ENCODE measurements at regions not wholly inside any gene's neighbourhood (a gene's known extent, or its start where the extent isn't known, plus 50 kb on each side); places are given as distances from the start of the nearest gene placed in this dataset.

- Histone ChIP-seq H3K4me2 (ENCODE audit: control insufficient read depth, extremely low read depth, insufficient read depth, low read depth, low read length) (no peak overlapping the region), H3K9me3 (ENCODE audit: control insufficient read depth, low read depth, low read length) (no peaks in the 10 kb centered on the region), H3K9ac (ENCODE audit: control insufficient read depth, extremely low read depth, insufficient read depth, low read length) (no peak overlapping the region), H3K9me1 (ENCODE audit: control insufficient read depth, extremely low read depth, insufficient read depth, low read length) (no peaks in the 10 kb centered on the region), H4K20me1 (ENCODE audit: control insufficient read depth, extremely low read depth, insufficient read depth, low read length) (no peaks in the 10 kb centered on the region), H3K4me3 (ENCODE audit: control insufficient read depth in 2 of 3, extremely low read depth in 1 of 3, insufficient read depth in 2 of 3, low read depth in 1 of 3, low read length in 3 of 3) (no peak overlapping the region), H3K4me1 (ENCODE audit: control insufficient read depth, extremely low read depth, insufficient read depth, low read length) (no peaks in the 10 kb centered on the region), H3K79me2 (ENCODE audit: control insufficient read depth, insufficient read depth, low read length) (no peaks in the 10 kb centered on the region), H2AFZ (ENCODE audit: control insufficient read depth, low read length) (no peak overlapping the region), H3K27ac (ENCODE audit: control insufficient read depth, insufficient read depth, low read length) (no peak overlapping the region), H3K27me3 (ENCODE audit: control insufficient read depth, extremely low read depth, insufficient read depth, low read length) (no peaks in the 10 kb centered on the region), H3K36me3 (ENCODE audit: control insufficient read depth in 2 of 2, extremely low read depth in 1 of 2, insufficient read depth in 2 of 2, low read length in 2 of 2) (no peaks in the 10 kb centered on the region)
- FAIRE-seq (no peak), DNase-seq (ENCODE audit: low read depth, low spot score) (no peak)
- no peak for TF ChIP-seq CTCF (optimal IDR thresholded peaks at IDR 0.05 in 1 of 3, IDR thresholded peaks at IDR 0.05 in 1 of 3, conservative IDR thresholded peaks at IDR 0.05 in 1 of 3; ENCODE audit: extremely low read depth in 1 of 3, insufficient read depth in 2 of 3, low read length in 3 of 3)
- TF ChIP-seq EZH2 (IDR thresholded peaks at IDR 0.05; ENCODE audit: low read length): no peak
- dilution Hi-C loops (cut with MboI; ENCODE audit: extremely low pct_ligation_motif_present, low sequenced_read_pairs): no loop called here
These were observed 202.6 kb upstream of the STEAP4 start for GRCh38 chr7:88509341-88509740.

GRCh38 chr7:88500131-88500530 lies 193.4 kb upstream of the STEAP4 start:
- H4K20me1 ChIP-seq (ENCODE audit: control insufficient read depth, extremely low read depth, insufficient read depth, low read length): no peaks in the 10 kb centered on the region
- TF ChIP-seq CTCF (optimal IDR thresholded peaks at IDR 0.05 in 1 of 3, IDR thresholded peaks at IDR 0.05 in 1 of 3, conservative IDR thresholded peaks at IDR 0.05 in 1 of 3; ENCODE audit: extremely low read depth in 1 of 3, insufficient read depth in 2 of 3, low read length in 3 of 3): no peak
- no peak for TF ChIP-seq EZH2 (IDR thresholded peaks at IDR 0.05; ENCODE audit: low read length)
- no peak overlapping the region for H3K9ac ChIP-seq (ENCODE audit: control insufficient read depth, extremely low read depth, insufficient read depth, low read length)
- DNase-seq (ENCODE audit: low read depth, low spot score) (no peak), FAIRE-seq (no peak)
- H3K4me3 ChIP-seq (ENCODE audit: control insufficient read depth in 2 of 3, extremely low read depth in 1 of 3, insufficient read depth in 2 of 3, low read depth in 1 of 3, low read length in 3 of 3): no peak overlapping the region
- no peaks in the 10 kb centered on the region for H3K9me1 ChIP-seq (ENCODE audit: control insufficient read depth, extremely low read depth, insufficient read depth, low read length)
- H2AFZ ChIP-seq (ENCODE audit: control insufficient read depth, low read length): no peak overlapping the region
- no peaks in the 10 kb centered on the region for H3K27me3 ChIP-seq (ENCODE audit: control insufficient read depth, extremely low read depth, insufficient read depth, low read length)
- H3K9me3 ChIP-seq (ENCODE audit: control insufficient read depth, low read depth, low read length): no peaks in the 10 kb centered on the region
- dilution Hi-C loops (cut with MboI; ENCODE audit: extremely low pct_ligation_motif_present, low sequenced_read_pairs): no loop called here
- H3K36me3 ChIP-seq (ENCODE audit: control insufficient read depth in 2 of 2, extremely low read depth in 1 of 2, insufficient read depth in 2 of 2, low read length in 2 of 2): no peaks in the 10 kb centered on the region
- H3K79me2 ChIP-seq (ENCODE audit: control insufficient read depth, insufficient read depth, low read length): no peaks in the 10 kb centered on the region
- no peaks in the 10 kb centered on the region for H3K4me1 ChIP-seq (ENCODE audit: control insufficient read depth, extremely low read depth, insufficient read depth, low read length)
- H3K4me2 ChIP-seq (ENCODE audit: control insufficient read depth, extremely low read depth, insufficient read depth, low read depth, low read length): no peak overlapping the region
- H3K27ac ChIP-seq (ENCODE audit: control insufficient read depth, insufficient read depth, low read length): no peak overlapping the region
